ENCODE measurements at regions not wholly inside any gene's neighbourhood (a gene's known extent, or its start where the extent isn't known, plus 50 kb on each side); places are given as distances from the start of the nearest gene placed in this dataset.
"Not testable (repeated sequence)": the region's sequence is repeated elsewhere in the genome, so short reads cannot be mapped to it uniquely, and the experiment has no call there.

DNA sequence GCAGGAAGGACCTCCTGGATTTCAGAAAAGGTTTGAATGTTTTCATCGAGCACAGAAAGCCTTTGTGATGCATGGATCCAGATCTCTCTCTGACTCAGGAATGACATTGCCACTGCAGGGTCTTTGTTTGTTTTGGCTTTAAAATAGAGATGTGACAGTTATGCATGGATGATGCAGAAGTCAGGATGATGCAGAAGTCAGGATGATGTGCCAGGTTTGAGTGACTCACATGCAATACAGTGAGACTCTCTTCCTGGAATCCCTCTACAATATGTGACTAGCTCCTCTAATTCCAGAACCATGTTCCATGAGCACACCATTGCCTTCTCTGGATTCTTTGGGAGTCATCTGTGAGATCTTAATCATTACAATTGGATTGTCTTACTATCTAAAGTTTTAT lies 177.9 kb upstream of the RAB6C start:
- H3K4me1 ChIP-seq (ENCODE audit: insufficient read depth, low read length) = no peaks in the 10 kb centered on the region
- H2AFZ ChIP-seq (ENCODE audit: low read depth, low read length) = no peak overlapping the region
- H3K9me3 ChIP-seq (ENCODE audit: low read length) = no peaks in the 10 kb centered on the region

GRCh38 chr2:129802290-129802689 lies 177.2 kb upstream of the RAB6C start:
- Histone ChIP-seq H3K4me1 (ENCODE audit: insufficient read depth, low read length) (no peaks in the 10 kb centered on the region), H2AFZ (ENCODE audit: low read depth, low read length) (no peak overlapping the region), H3K9me3 (ENCODE audit: low read length) (no peaks in the 10 kb centered on the region), H3K27me3 (ENCODE audit: insufficient read depth, low read length) (no peaks in the 10 kb centered on the region), H3K4me3 (ENCODE audit: low read length) (no peak overlapping the region), H3K36me3 (ENCODE audit: insufficient read depth, low read length) (no peaks in the 10 kb centered on the region)

More for the DNA sequence above, 177.9 kb upstream of the RAB6C start:
- no peaks in the 10 kb centered on the region for H3K36me3 ChIP-seq (ENCODE audit: insufficient read depth, low read length)
- H3K27me3 ChIP-seq (ENCODE audit: insufficient read depth, low read length) = no peaks in the 10 kb centered on the region
- no peak overlapping the region for H3K4me3 ChIP-seq (ENCODE audit: low read length)

DNA sequence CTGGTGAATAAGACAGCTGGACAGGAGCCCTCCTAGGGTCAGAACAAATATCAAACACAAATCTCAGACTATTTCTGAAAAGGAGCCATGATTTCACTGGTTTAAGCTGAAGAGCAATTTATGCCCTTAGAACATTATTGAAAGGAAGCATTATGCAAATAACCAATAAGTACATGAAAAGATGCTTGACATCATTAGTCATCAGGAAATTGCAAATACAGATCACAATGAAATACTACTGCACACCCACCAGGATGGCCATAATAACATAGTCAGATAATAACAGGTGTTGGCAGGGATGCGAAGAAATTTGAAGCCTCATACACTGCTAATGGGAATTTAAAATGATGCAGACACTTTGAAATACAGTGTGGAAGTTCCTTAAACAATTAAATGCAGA lies 176.4 kb upstream of the RAB6C start:
- H3K4me1 ChIP-seq (ENCODE audit: insufficient read depth, low read length) = no peaks in the 10 kb centered on the region
- H3K9me3 ChIP-seq (ENCODE audit: low read length) = no peaks in the 10 kb centered on the region
- no peaks in the 10 kb centered on the region for H3K27me3 ChIP-seq (ENCODE audit: insufficient read depth, low read length)
- H2AFZ ChIP-seq (ENCODE audit: low read depth, low read length) = no peak overlapping the region
- H3K4me3 ChIP-seq (ENCODE audit: low read length) = no peak overlapping the region
- H3K36me3 ChIP-seq (ENCODE audit: insufficient read depth, low read length) = no peaks in the 10 kb centered on the region

DNA sequence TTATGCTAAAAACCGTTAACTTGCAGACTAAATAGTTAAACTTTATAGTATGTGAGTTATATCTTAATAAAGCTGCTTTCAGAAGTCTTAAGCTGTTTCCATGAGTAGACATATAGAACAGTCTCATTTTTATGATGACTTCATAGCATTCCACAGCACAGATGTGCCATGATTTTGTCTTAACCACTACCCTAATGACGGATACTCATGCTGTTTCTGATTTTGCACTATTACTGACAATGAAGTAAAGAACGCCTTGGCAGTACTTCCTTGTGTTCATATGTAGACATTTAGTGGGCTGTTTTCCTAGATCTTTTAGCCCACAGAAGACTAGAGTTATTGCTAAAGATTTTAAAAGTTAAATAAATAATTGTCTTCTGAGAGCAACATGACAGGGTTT lies 175.6 kb upstream of the RAB6C start:
- Histone ChIP-seq H3K4me3 (ENCODE audit: low read length) (no peak overlapping the region), H3K9me3 (ENCODE audit: low read length) (no peaks in the 10 kb centered on the region), H3K4me1 (ENCODE audit: insufficient read depth, low read length) (no peaks in the 10 kb centered on the region), H3K36me3 (ENCODE audit: insufficient read depth, low read length) (no peaks in the 10 kb centered on the region), H2AFZ (ENCODE audit: low read depth, low read length) (no peak overlapping the region), H3K27me3 (ENCODE audit: insufficient read depth, low read length) (no peaks in the 10 kb centered on the region)

GRCh38 chr2:129805899-129806298 lies 173.6 kb upstream of the RAB6C start:
- no peak overlapping the region for H3K4me3 ChIP-seq (ENCODE audit: low read length)
- no peaks in the 10 kb centered on the region for H3K36me3 ChIP-seq (ENCODE audit: insufficient read depth, low read length)
- no peaks in the 10 kb centered on the region for H3K9me3 ChIP-seq (ENCODE audit: low read length)

DNA sequence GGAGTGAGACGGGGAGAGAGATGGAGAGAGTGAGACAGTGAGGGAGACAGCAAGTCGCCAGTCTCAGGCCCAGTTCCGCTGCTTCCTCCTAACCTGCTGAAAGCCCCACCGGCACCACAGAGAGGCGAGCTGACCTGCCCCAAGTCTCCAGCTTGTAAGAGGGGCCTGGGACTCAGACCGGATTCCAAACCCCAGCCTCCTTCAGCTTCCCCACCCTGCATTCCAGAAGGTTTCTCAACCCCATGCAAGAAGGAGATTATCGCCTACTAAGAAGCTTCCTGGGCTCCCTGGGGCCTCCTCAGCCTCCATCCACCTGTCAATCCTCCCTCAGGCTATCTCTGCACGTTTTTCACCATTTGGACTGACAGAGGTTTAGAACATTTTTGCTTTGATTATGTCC lies 173.1 kb upstream of the RAB6C start:
- Histone ChIP-seq H3K4me3 (ENCODE audit: low read length) (no peak overlapping the region), H2AFZ (ENCODE audit: low read depth, low read length) (no peak overlapping the region), H3K36me3 (ENCODE audit: insufficient read depth, low read length) (no peaks in the 10 kb centered on the region), H3K27me3 (ENCODE audit: insufficient read depth, low read length) (no peaks in the 10 kb centered on the region), H3K4me1 (ENCODE audit: insufficient read depth, low read length) (no peaks in the 10 kb centered on the region), H3K9me3 (ENCODE audit: low read length) (no peaks in the 10 kb centered on the region)

More at GRCh38 chr2:129805899-129806298, 173.6 kb upstream of the RAB6C start:
- Histone ChIP-seq H2AFZ (ENCODE audit: low read depth, low read length) (no peak overlapping the region), H3K27me3 (ENCODE audit: insufficient read depth, low read length) (no peaks in the 10 kb centered on the region), H3K4me1 (ENCODE audit: insufficient read depth, low read length) (no peaks in the 10 kb centered on the region)

- Histone ChIP-seq H3K4me1 (ENCODE audit: insufficient read depth, low read length) (no peaks in the 10 kb centered on the region), H3K36me3 (ENCODE audit: insufficient read depth, low read length) (no peaks in the 10 kb centered on the region), H3K4me3 (ENCODE audit: low read length) (no peak overlapping the region), H2AFZ (ENCODE audit: low read depth, low read length) (no peak overlapping the region), H3K9me3 (ENCODE audit: low read length) (no peaks in the 10 kb centered on the region), H3K27me3 (ENCODE audit: insufficient read depth, low read length) (no peaks in the 10 kb centered on the region)
Measured at GRCh38 chr2:129806990-129807389, 172.5 kb upstream of the RAB6C start.

DNA sequence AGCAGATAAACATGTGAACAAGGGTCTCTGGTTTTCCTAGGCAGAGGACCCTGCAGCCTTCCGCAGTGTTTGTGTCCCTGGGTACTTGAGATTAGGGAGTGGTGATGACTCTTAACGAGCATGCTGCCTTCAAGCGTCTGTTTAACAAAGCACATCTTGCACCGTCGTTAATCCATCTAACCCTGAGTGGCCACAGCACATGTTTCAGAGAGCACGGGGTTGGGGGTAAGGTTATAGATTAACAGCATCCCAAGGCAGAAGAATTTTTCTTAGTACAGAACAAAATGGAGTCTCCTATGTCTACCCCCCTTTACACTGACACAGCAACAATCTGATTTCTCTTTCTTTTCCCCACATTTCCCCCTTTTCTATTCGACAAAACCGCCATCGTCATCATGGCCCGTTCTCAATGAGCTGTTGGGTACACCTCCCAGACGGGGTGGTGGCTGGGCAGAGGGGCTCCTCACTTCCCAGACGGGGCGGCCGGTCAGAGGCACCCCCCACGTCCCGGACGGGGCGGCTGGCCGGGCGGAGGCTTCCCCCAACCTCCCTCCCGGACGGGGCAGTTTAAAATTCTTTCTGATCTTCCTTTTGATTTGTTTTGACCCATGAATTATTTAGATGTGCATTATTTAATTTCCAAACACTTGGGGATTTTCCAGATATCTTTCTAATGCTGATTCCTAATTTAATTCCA lies 171.7 kb upstream of the RAB6C start:
- H3K4me1 ChIP-seq (ENCODE audit: insufficient read depth, low read length); H3K27me3 ChIP-seq (ENCODE audit: insufficient read depth, low read length); H3K9me3 ChIP-seq (ENCODE audit: low read length); H2AFZ ChIP-seq (ENCODE audit: low read depth, low read length); H3K36me3 ChIP-seq (ENCODE audit: insufficient read depth, low read length); H3K4me3 ChIP-seq (ENCODE audit: low read length): not testable (repeated sequence)

DNA sequence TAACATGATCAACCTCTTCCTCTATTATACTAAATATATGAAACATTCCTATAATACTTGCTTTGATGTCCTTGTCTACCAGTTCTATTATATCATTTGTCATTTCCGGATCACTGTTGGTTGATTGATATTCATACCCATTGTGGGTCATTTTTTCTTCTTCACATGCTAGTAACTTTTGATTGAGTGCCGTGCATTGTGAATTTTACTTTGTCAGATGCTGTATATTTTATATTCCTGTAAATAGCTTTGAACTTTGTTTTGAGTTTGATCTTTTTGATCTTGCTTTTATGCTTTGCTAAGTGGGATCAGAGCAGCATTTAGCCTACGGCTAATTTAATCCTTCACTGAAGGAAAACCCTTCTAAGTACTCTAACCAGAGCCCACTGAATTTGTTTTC lies 168.9 kb upstream of the RAB6C start:
- no peaks in the 10 kb centered on the region for H3K9me3 ChIP-seq (ENCODE audit: low read length)
- no peaks in the 10 kb centered on the region for H3K36me3 ChIP-seq (ENCODE audit: insufficient read depth, low read length)
- H3K4me3 ChIP-seq (ENCODE audit: low read length) = no peak overlapping the region
- H3K4me1 ChIP-seq (ENCODE audit: insufficient read depth, low read length) = no peaks in the 10 kb centered on the region
- H2AFZ ChIP-seq (ENCODE audit: low read depth, low read length) = no peak overlapping the region
- no peaks in the 10 kb centered on the region for H3K27me3 ChIP-seq (ENCODE audit: insufficient read depth, low read length)

DNA sequence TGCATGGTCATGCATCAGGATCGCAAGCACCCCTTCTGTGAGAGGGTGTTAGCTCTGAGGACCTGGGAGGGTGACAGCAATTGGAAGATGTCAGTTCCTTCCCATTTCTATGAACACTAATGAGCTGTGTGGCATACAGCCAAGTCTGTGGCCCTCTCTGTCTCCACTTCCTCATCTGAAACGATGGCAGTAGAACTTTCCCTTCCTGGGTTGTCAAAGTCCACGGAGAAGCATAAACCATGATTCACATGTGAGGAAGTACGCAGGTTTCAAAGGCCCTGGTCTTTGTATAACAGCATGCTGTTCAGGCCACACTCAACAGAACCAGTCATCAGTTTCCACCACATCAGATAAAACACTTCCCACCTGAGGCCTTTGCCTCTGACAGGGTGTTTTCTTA lies 167.4 kb upstream of the RAB6C start:
- Histone ChIP-seq H3K27me3 (ENCODE audit: insufficient read depth, low read length) (no peaks in the 10 kb centered on the region), H3K36me3 (ENCODE audit: insufficient read depth, low read length) (no peaks in the 10 kb centered on the region), H2AFZ (ENCODE audit: low read depth, low read length) (no peak overlapping the region), H3K4me1 (ENCODE audit: insufficient read depth, low read length) (no peaks in the 10 kb centered on the region), H3K4me3 (ENCODE audit: low read length) (no peak overlapping the region), H3K9me3 (ENCODE audit: low read length) (peaks cover 2% of the 10 kb centered on the region)

GRCh38 chr2:129812654-129813053 lies 166.8 kb upstream of the RAB6C start:
- no peaks in the 10 kb centered on the region for H3K27me3 ChIP-seq (ENCODE audit: insufficient read depth, low read length)
- H2AFZ ChIP-seq (ENCODE audit: low read depth, low read length) = no peak overlapping the region
- H3K36me3 ChIP-seq (ENCODE audit: insufficient read depth, low read length) = no peaks in the 10 kb centered on the region
- H3K4me1 ChIP-seq (ENCODE audit: insufficient read depth, low read length) = no peaks in the 10 kb centered on the region
- no peak overlapping the region for H3K4me3 ChIP-seq (ENCODE audit: low read length)
- peaks cover 2% of the 10 kb centered on the region for H3K9me3 ChIP-seq (ENCODE audit: low read length)

- no peak overlapping the region for H2AFZ ChIP-seq (ENCODE audit: low read depth, low read length)
- H3K4me3 ChIP-seq (ENCODE audit: low read length) = no peak overlapping the region
- no peaks in the 10 kb centered on the region for H3K27me3 ChIP-seq (ENCODE audit: insufficient read depth, low read length)
- no peaks in the 10 kb centered on the region for H3K4me1 ChIP-seq (ENCODE audit: insufficient read depth, low read length)
- H3K36me3 ChIP-seq (ENCODE audit: insufficient read depth, low read length) = no peaks in the 10 kb centered on the region
- peaks cover 2% of the 10 kb centered on the region for H3K9me3 ChIP-seq (ENCODE audit: low read length)
Measured at GRCh38 chr2:129813404-129813803, 166.1 kb upstream of the RAB6C start.

GRCh38 chr2:129816813-129817574 lies 162.5 kb upstream of the RAB6C start:
- H3K27me3 ChIP-seq (ENCODE audit: insufficient read depth, low read length) = no peaks in the 10 kb centered on the region
- no peak overlapping the region for H2AFZ ChIP-seq (ENCODE audit: low read depth, low read length)
- no peaks in the 10 kb centered on the region for H3K36me3 ChIP-seq (ENCODE audit: insufficient read depth, low read length)
- H3K4me1 ChIP-seq (ENCODE audit: insufficient read depth, low read length) = no peaks in the 10 kb centered on the region
- H3K9me3 ChIP-seq (ENCODE audit: low read length) = peaks cover 2% of the 10 kb centered on the region
- no peak overlapping the region for H3K4me3 ChIP-seq (ENCODE audit: low read length)
